Stimulated activated CD4-positive, alpha-beta T cell treated with anti-CD3 and anti-CD28 coated beads, TNF-alpha, amount 100 ng/mL, for 24 hours (primary cell): ENCODE measurements at regions not wholly inside any gene's neighbourhood (a gene's known extent, or its start where the extent isn't known, plus 50 kb on each side); places are given as distances from the start of the nearest gene placed in this dataset.

ENCODE experiments used
- DNase-seq, 3 experiments: peaks; one replicate each; pipeline ENCODE4 v3.0.0-alpha.2; 2020; ENCODE audit warnings: low read depth in 3 of 3

DNA sequence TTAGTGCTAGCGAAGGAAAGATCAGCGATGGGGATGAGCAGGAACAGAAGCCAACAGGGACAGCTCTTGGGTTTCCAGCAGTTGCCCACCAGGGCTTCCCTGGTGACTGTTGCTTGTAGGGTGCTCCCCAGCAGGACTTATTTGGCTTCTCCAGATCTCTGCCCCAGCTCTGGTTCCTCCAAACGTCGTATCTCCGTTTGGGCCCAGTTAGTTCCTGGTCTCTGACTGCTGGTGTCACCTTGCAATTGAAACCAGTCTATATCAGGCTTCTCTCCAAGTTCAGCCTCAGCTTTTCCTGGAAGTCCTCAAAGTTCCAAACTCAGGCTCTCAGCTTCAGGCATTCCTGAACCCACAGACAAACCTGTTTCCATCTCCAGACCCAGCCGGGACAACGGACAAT is 70.8 kb upstream of the NXT1 start:
- no peak for DNase-seq

DNA sequence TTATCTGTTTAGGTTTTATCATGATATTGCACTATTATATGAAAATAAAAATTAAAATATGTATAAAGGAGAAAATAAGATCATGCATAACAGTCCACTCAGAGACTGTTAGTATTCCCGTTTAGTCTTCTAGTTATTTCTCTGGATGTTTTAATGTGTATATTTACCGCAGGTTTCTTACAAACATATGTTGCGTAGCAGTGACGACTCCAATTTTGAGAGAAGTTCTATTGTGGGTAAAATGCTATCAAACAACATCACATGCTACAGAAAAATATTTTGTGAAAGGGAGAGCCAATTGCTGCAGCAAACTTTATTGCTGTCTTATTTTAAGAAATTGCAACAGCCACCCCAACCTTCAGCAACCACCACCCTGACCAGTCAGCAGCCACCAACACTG is 72.4 kb upstream of the NXT1 start:
- DNase-seq, result no peak

- DNase-seq, result no peak
Observed at GRCh38 chr20:23277316-23277715, 73.3 kb upstream of the NXT1 start.

DNA sequence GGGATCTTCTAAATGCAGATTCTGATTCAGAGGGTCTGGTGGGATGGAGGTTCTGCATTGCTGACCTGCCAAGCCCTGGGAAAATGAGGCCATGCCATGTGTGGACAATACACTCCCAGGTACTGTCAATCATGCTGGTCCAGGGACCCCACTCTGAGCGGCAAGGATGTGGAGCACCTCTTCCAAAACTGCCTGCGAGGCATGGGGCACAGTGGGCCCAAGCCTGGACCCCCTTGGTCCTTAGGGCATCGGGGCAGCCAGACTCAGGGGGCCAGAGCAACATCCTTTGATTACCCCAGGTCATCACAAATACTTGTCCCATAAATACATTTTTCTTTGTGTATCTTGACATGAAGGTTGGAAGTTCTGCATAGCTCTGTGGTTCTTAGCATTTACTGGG is 76.8 kb upstream of the NXT1 start:
- DNase-seq, result no peak

DNA sequence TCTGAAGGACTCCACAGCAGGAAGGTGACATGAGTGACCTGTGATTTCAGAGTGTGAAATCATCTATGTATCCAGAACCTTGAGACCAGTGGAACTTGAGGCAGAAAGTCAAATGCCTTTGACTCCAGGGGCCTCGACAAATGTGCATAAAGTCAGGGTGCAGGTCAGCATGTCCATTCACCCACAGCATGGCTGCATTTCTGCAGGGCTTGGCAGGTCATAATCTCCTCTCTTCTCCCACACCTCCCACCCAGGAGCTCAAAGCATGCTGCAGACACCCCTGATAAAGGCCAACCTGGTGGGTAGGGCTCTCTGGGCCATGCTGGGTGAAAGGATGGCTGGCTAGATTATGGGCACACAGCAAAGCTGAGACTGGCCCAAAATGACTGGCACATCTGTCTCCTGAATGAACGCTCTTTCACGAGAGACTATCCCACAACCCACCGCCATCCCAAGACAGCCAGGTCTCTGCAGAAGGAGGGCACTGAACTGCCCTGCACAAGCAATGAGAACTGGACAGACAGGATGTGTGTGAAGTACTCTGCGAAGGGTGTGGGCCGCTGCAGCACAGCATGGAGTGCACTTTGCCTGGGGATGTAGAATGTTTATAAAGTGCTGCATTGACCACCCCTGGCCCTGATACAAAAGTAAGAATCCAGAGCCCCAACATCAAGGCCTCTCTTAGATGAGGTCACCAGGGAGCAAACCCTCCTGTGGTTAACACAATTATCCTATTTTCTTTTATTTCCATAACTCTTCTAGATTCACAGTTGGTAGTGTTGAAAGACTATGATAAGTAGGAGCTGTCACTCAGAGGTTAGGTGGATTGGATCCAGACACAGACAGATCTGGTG is 78.2 kb upstream of the NXT1 start:
- no peak for DNase-seq

DNA sequence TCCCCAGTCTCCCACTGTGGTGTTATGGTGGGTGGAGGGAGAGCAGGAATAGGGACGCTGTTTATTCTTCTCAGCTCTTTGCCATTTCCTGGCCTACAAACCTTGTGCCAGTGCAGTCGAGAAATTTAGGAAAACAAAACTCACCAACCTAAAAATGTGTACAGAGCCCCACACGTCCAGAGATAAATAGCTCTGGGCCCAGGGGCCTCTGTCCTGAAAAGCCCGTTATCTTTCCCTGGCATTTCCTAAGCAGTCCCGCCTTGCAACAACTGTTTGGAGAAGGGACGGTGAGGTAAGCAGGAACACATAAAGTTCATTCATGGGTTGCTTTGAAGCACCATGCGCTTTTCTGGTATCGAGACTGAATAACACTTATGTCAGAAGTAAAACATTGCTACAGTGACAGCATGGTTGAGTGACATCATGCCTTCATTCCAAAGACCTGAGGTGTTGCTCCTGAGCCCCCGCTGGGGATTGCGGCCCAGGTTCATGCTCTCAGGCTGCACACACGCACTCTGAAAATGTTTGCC is 80.1 kb upstream of the NXT1 start:
- DNase-seq, result no peak

GRCh38 chr20:23269954-23270353 is 80.6 kb upstream of the NXT1 start:
- no peak for DNase-seq

GRCh38 chr20:23268792-23269354 is 81.7 kb upstream of the NXT1 start:
- no peak for DNase-seq

- no peak for DNase-seq
Observed at GRCh38 chr20:23267909-23268308, 82.7 kb upstream of the NXT1 start.

DNA sequence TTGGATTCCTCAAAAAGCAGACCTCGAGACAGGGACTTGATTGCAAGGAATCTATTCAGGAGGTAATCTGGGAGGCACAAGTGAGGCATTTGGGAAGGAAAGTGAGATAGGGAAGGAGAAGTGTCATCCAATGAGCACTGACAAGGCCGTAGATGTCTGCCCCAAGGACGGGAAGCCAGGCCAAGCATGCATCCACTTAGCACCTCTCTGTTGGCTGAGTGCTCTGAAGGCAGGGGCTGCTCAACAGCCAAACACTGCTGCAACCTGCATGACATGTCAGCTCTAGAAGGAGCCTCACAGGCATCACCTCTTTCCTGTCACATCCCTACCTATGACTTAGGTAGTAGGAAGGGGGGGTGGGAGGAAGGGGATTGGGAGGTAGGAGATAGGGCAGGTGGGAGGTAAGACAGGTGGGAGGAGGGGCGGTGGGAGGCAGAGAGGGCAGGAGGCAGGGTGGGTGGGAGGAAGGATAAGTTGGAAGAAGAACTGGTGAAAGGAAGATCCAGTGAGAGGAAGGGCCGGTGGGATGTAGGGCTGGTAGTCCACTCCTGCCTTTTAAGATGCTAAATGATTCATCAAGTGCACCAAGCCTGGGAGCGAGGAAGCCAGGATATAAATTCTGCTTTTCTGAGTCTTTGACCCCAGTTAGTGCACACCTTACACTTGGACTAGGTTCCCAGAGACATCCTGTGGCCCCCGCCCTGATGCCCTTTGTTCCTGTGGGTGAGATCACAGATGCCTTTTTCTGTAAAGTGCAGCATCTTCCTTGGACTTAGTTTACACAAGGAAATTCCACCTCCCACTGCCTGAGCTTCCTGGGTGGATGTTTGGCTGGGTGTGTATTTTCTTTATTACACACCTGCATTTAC is 83.8 kb upstream of the NXT1 start:
- DNase-seq, result no peak

DNA sequence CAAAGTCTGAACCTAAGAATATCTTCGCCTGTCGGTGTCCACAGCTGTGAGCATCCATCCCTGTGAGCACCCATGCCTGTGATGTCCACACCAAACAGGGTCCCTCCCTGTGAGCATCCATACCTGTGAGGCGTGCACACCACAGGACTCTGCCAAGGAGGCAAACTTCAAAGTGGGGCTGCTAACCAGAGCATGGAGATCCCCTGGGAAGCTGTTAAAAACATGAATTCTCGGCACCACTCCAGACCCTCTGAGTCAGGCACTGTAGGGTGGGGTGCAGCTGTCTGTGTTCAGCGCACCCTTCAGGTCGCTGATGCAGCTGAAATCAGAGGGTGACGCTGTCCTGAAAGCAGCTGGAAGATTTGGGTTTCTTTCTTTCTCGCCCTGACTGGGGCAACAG is 85.4 kb upstream of the NXT1 start:
- DNase-seq, result no peak

GRCh38 chr20:23264545-23264944 is 86.0 kb upstream of the NXT1 start:
- DNase-seq, result no peak

DNA sequence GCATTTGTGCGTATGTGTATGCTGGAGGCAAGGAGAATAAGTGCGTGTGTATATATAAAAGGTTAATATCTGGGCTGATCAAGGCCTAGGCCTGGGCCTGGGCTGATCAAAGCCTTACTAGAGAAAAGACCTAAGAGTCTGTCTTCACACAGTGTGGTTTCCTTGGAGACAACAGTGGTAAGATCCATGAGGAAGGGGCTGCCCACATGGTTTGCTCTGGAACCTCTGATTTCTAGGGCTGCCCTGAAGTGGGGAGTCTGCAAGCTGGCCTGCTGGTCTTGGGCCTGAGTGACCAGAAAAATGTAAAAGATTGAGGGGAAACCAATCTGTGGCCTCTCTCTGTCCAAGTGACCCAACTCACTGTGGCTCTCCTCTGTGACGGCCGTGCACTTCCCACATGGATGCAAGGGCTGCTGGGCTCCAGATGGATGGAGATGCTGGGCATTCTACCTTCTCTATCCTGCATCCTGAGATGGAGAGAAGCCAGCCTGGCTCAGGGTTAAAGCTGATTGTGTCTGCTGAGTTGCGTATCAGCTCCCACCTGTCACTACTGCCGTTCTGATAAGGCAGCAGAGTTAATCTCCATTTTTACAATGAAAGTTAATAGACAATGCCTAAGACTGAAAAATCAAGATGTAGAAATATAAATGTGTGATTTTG is 90.3 kb upstream of the NXT1 start:
- DNase-seq, result no peak

DNA sequence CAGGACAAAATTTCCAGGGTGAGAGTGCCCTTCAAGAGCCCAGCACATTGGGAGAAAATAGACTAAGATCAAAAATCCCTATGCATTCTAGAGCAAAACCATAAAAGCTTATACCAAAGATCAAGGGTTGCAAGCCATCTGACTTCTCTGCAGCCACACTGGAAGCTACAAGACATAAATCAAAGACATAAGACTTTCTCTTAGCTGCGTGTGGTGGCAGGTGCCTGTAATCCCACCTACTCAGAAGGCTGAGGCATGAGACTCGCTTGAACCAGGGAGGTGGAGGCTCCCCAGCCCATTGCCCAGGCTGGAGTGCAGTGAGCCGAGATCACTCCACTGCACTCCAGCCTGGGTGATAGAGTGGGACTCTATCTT is 91.9 kb upstream of the NXT1 start:
- no peak for DNase-seq

- no peak for DNase-seq
Observed at GRCh38 chr20:23257848-23258746, 92.5 kb upstream of the NXT1 start.

GRCh38 chr20:23257106-23257761 is 93.4 kb upstream of the NXT1 start:
- no peak for DNase-seq

GRCh38 chr20:23255716-23256385 is 94.7 kb upstream of the NXT1 start:
- no peak for DNase-seq

DNA sequence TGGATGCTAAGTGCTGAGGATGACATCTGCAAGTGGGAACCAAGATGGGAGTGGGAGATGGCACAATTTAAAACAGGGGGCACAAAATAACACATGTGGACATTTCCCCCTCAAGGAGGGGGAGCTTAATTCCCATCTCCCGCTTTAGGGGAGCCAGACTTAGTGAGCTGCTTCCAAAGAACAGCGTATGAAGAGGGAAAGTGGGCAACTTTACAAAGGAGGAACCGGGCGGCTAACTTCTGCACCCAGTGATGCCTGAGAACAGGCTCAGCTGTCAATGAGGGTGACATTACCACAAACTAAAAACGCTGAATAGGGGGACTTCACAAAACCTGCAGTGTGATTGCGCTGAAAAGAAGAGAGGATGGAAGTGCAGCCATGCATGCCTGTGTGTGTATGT is 95.5 kb upstream of the NXT1 start:
- no peak for DNase-seq

GRCh38 chr20:23254505-23254904 is 96.1 kb upstream of the NXT1 start:
- DNase-seq, result no peak

GRCh38 chr20:23254034-23254433 is 96.6 kb upstream of the NXT1 start:
- no peak for DNase-seq
